Karpas-422 (cell line): ENCODE measurements at regions not wholly inside any gene's neighbourhood (a gene's known extent, or its start where the extent isn't known, plus 50 kb on each side); places are given as distances from the start of the nearest gene placed in this dataset.
"Not testable (repeated sequence)": the region's sequence is repeated elsewhere in the genome, so short reads cannot be mapped to it uniquely, and the experiment has no call there.

Experiments
- DNase-seq: peaks from one replicate; pipeline ENCODE4 v3.0.0-alpha.2; 2015
- H2AFZ ChIP-seq: fragments of 200-600 bp; sonication (generic); 2 replicates; pipeline ENCODE4 v1.6.1; 2014; ENCODE audit warnings: antibody characterized with exemption, low read length, mixed read lengths
- H3K27ac ChIP-seq: fragments of 200-600 bp; sonication (generic); 2 replicates; pipeline ENCODE4 v1.5.1; 2014; ENCODE audit warnings: mild to moderate bottlenecking, low read length, moderate library complexity
- H3K27me3 ChIP-seq: fragments of 200-600 bp; sonication (generic); 2 replicates; pipeline ENCODE4 v1.6.1; 2014; ENCODE audit warnings: low read length, mixed read lengths
- H3K36me3 ChIP-seq: fragments of 200-600 bp; sonication (generic); 2 replicates; pipeline ENCODE4 v1.6.1; 2014; ENCODE audit warnings: low read length, mixed read lengths; ENCODE audit not compliant: insufficient read depth
- H3K4me1 ChIP-seq: fragments of 200-600 bp; sonication (generic); 2 replicates; pipeline ENCODE4 v1.6.1; 2014; ENCODE audit warnings: mild to moderate bottlenecking, low read length, mixed read lengths
- H3K4me2 ChIP-seq: fragments of 200-600 bp; sonication (generic); 2 replicates; pipeline ENCODE4 v1.6.1; 2014; ENCODE audit warnings: low read length, low read depth, mild to moderate bottlenecking; ENCODE audit not compliant: poor library complexity, severe bottlenecking
- H3K4me3 ChIP-seq: fragments of 200-600 bp; sonication (generic); 2 replicates; pipeline ENCODE4 v1.5.1; 2014; ENCODE audit warnings: mild to moderate bottlenecking, antibody characterized with exemption, low read length, mixed read lengths
- H3K79me2 ChIP-seq: fragments of 200-600 bp; sonication (generic); 2 replicates; pipeline ENCODE4 v1.6.1; 2014; ENCODE audit warnings: mild to moderate bottlenecking, low read length, mixed read lengths
- H3K9ac ChIP-seq: fragments of 200-600 bp; sonication (generic); 2 replicates; pipeline ENCODE4 v1.6.0; 2014; ENCODE audit warnings: low read length
- H3K9me2 ChIP-seq: fragments of 200-600 bp; sonication (generic), shearing (Covaris generic); replicated peaks from 2 replicates; pipeline ENCODE4 v1.6.0; 2014; ENCODE audit warnings: mild to moderate bottlenecking, low read length, moderate library complexity; ENCODE audit not compliant: insufficient read depth
- H3K9me3 ChIP-seq: fragments of 300-700, 200-600 bp; sonication (generic); 2 replicates; pipeline ENCODE4 v1.6.1; 2014; ENCODE audit warnings: low read length, mixed read lengths
- H4K20me1 ChIP-seq: fragments of 200-600 bp; sonication (generic); 2 replicates; pipeline ENCODE4 v1.6.1; 2014; ENCODE audit warnings: mild to moderate bottlenecking, antibody characterized with exemption, low read length, low read depth; ENCODE audit not compliant: insufficient read depth

GRCh38 chr13:80881942-80882445, 541.1 kb upstream of the SPRY2 start:
- no peaks in the 10 kb centered on the region for H3K4me1 ChIP-seq
- peaks cover 34% of the 10 kb centered on the region for H3K9me3 ChIP-seq
- no peak overlapping the region for H3K9ac ChIP-seq
- no peaks in the 10 kb centered on the region for H3K27me3 ChIP-seq
- no peak overlapping the region for H3K4me3 ChIP-seq
- H3K36me3 ChIP-seq: no peaks in the 10 kb centered on the region
- H3K4me2 ChIP-seq: no peak overlapping the region
- H2AFZ ChIP-seq: no peak overlapping the region
- H3K9me2 ChIP-seq: no peaks in the 10 kb centered on the region
- H3K79me2 ChIP-seq: no peaks in the 10 kb centered on the region
- H3K27ac ChIP-seq: no peak overlapping the region
- no peak for DNase-seq
- H4K20me1 ChIP-seq: no peaks in the 10 kb centered on the region

- DNase-seq: no peak
- Histone ChIP-seq H3K36me3 (no peaks in the 10 kb centered on the region), H4K20me1 (no peaks in the 10 kb centered on the region), H3K4me1 (no peaks in the 10 kb centered on the region), H2AFZ (no peak overlapping the region), H3K27me3 (no peaks in the 10 kb centered on the region), H3K27ac (no peak overlapping the region), H3K9me2 (no peaks in the 10 kb centered on the region), H3K4me2 (no peak overlapping the region), H3K4me3 (no peak overlapping the region), H3K9ac (no peak overlapping the region), H3K9me3 (peaks cover 31% of the 10 kb centered on the region), H3K79me2 (no peaks in the 10 kb centered on the region)
These were observed 540.6 kb upstream of the SPRY2 start for GRCh38 chr13:80881495-80881894.

DNA sequence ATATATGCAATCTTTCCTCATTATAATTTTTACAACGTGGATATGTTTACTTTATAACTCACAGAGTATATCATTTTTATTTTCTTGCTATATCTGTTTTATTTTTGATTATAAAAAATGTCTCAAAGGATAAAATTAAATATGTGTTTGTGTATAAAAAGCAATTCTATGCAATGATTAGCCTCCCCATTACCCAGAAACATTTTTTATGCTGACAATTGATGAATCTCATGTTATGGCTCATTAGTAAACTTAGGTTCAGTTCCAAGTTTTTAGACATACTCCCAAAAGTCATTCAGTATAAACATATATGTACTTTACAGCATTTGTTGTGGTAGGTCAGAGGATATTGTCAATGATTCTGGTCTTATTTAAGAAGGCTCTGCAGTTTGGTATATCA, 540.1 kb upstream of the SPRY2 start:
- Histone ChIP-seq H3K27ac (no peak overlapping the region), H3K79me2 (no peaks in the 10 kb centered on the region), H4K20me1 (no peaks in the 10 kb centered on the region), H3K4me2 (no peak overlapping the region), H3K36me3 (no peaks in the 10 kb centered on the region), H3K9ac (no peak overlapping the region), H3K4me1 (no peaks in the 10 kb centered on the region), H3K27me3 (no peaks in the 10 kb centered on the region), H2AFZ (no peak overlapping the region), H3K4me3 (no peak overlapping the region), H3K9me3 (peaks cover 30% of the 10 kb centered on the region), H3K9me2 (no peaks in the 10 kb centered on the region)
- no peak for DNase-seq

GRCh38 chr13:80877944-80878241, 537.0 kb upstream of the SPRY2 start:
- Histone ChIP-seq H4K20me1 (no peaks in the 10 kb centered on the region), H3K9me2 (no peaks in the 10 kb centered on the region), H3K79me2 (no peaks in the 10 kb centered on the region), H3K27ac (no peak overlapping the region), H2AFZ (no peak overlapping the region), H3K4me3 (no peak overlapping the region), H3K4me2 (no peak overlapping the region), H3K27me3 (no peaks in the 10 kb centered on the region), H3K9ac (no peak overlapping the region), H3K36me3 (no peaks in the 10 kb centered on the region), H3K4me1 (no peaks in the 10 kb centered on the region), H3K9me3 (peaks cover 30% of the 10 kb centered on the region)
- DNase-seq: no peak

GRCh38 chr13:80877209-80877943, 536.5 kb upstream of the SPRY2 start:
- Histone ChIP-seq H3K27me3 (no peaks in the 10 kb centered on the region), H3K9ac (no peak overlapping the region), H3K4me1 (no peaks in the 10 kb centered on the region), H3K27ac (no peak overlapping the region), H3K79me2 (no peaks in the 10 kb centered on the region), H3K4me3 (no peak overlapping the region), H3K36me3 (no peaks in the 10 kb centered on the region), H3K9me2 (no peaks in the 10 kb centered on the region), H3K9me3 (peaks cover 32% of the 10 kb centered on the region), H4K20me1 (no peaks in the 10 kb centered on the region), H3K4me2 (no peak overlapping the region), H2AFZ (no peak overlapping the region)
- DNase-seq: no peak

DNA sequence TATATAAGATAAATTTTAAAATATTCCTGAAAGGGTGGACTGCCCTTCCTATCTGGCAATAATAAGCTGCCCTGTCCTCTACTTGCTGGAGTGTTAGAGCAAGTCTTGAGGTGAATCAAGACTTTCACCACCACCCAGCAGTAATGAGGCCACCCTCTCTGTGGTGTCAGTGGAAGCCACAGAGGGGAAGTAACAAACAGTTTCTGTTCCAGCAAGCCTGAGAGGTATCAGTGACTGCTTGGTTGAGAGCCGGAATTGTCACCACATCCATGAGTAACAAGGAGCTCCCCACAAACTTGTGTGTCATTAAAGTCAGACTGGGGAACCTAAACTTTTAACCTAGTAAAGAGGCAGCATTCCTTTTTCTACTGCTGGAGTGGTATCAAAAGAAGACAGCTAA, 532.7 kb upstream of the SPRY2 start:
- no peaks in the 10 kb centered on the region for H3K79me2 ChIP-seq
- no peaks in the 10 kb centered on the region for H4K20me1 ChIP-seq
- H2AFZ ChIP-seq: no peak overlapping the region
- H3K4me1 ChIP-seq: no peaks in the 10 kb centered on the region
- no peak overlapping the region for H3K4me2 ChIP-seq
- peaks cover 34% of the 10 kb centered on the region for H3K9me3 ChIP-seq
- no peak for DNase-seq
- H3K9ac ChIP-seq: no peak overlapping the region
- H3K4me3 ChIP-seq: no peak overlapping the region
- no peaks in the 10 kb centered on the region for H3K36me3 ChIP-seq
- no peaks in the 10 kb centered on the region for H3K27me3 ChIP-seq
- H3K27ac ChIP-seq: no peak overlapping the region
- H3K9me2 ChIP-seq: no peaks in the 10 kb centered on the region

DNA sequence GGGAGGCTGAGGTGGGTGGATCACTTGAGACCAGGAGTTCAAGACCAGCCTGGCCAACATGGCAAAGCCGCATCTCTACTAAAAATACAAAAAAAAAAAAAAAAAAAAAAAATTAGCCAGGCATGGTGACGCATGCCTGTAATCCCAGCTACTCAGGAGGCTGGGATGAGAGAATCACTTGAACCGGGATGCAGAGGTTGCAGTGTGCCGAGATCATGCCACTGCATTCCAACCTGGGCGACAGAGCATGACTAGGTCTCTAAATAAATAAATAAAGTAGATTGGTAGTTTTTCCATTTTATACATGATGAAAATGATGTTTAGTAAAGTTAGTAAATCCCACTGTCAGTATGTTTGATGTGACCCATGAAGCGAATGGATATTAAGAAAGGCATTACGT, 531.0 kb upstream of the SPRY2 start:
- not testable (repeated sequence) for H3K36me3 ChIP-seq, H3K4me3 ChIP-seq, H3K9ac ChIP-seq, H3K4me1 ChIP-seq, DNase-seq, H3K4me2 ChIP-seq, H4K20me1 ChIP-seq, H3K9me2 ChIP-seq, H3K27me3 ChIP-seq, H2AFZ ChIP-seq, H3K79me2 ChIP-seq, H3K27ac ChIP-seq
- H3K9me3 ChIP-seq: peaks cover 33% of the 10 kb centered on the region

DNA sequence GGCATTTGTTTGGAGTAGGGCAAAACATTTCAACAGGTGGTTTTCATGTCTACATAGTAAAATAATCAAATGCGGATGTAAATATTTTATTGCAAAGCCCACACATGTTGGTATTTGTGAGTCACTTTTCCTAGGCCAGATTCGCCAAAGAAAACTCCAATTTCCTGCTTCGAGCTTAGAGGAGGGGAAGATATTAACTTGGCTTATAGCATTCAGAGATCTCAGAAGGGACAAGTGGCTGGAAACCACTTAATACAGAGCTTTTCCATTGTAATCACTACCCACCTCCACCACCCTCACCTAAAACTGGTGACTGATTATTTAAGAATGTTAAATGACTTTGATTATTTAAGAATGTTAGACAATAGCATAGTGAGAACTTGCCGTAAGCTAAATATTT, 530.6 kb upstream of the SPRY2 start:
- Histone ChIP-seq H3K9me3 (peaks cover 35% of the 10 kb centered on the region), H3K4me1 (no peaks in the 10 kb centered on the region), H3K4me2 (no peak overlapping the region), H3K27ac (no peak overlapping the region), H3K27me3 (no peaks in the 10 kb centered on the region), H3K9ac (no peak overlapping the region), H2AFZ (no peak overlapping the region), H3K4me3 (no peak overlapping the region), H3K79me2 (no peaks in the 10 kb centered on the region), H3K36me3 (no peaks in the 10 kb centered on the region), H4K20me1 (no peaks in the 10 kb centered on the region), H3K9me2 (no peaks in the 10 kb centered on the region)
- DNase-seq: no peak
